Lower leg skin (tissue), 3 donors: ENCODE measurements at regions not wholly inside any gene's neighbourhood (a gene's known extent, or its start where the extent isn't known, plus 50 kb on each side); places are given as distances from the start of the nearest gene placed in this dataset.

Experiments used
- POLR2A ChIP-seq, 2 donors: fragments of 450-650 bp; IDR thresholded peaks; one replicate each; pipeline ENCODE4 v1.6.1; 2016 to 2017; ENCODE audit warnings: antibody characterized with exemption in 2 of 2, mild to moderate bottlenecking in 1 of 2, moderate library complexity in 1 of 2
- TF ChIP-seq, protein P1 (sequence below), 3 donors: fragments of 450-650 bp; IDR thresholded peaks; one replicate each; pipeline ENCODE4 v1.5.1; 2016; ENCODE audit warnings: antibody characterized with exemption in 3 of 3, mild to moderate bottlenecking in 3 of 3, moderate library complexity in 2 of 3

DNA sequence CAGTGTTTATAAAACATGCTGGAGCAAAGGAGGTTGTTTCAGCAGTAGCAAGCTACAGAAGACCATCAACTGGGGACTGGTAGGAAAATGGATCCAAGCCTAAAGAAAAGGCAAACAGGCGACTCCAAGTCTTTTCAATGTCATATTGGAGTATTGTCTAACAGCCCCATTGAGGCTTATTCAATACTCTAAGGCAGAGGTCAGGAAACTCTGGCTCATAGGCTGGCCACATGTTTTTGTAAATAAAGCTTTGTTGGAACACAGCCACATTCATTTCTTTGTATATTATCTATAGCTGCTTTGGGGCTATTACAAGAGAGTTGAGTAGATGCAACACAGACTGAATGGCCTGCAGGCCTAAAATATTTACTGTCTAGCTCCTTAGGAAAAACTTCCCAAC lies 77.5 kb downstream of the RPL22L1 start:
- TF ChIP-seq, protein P1, sequence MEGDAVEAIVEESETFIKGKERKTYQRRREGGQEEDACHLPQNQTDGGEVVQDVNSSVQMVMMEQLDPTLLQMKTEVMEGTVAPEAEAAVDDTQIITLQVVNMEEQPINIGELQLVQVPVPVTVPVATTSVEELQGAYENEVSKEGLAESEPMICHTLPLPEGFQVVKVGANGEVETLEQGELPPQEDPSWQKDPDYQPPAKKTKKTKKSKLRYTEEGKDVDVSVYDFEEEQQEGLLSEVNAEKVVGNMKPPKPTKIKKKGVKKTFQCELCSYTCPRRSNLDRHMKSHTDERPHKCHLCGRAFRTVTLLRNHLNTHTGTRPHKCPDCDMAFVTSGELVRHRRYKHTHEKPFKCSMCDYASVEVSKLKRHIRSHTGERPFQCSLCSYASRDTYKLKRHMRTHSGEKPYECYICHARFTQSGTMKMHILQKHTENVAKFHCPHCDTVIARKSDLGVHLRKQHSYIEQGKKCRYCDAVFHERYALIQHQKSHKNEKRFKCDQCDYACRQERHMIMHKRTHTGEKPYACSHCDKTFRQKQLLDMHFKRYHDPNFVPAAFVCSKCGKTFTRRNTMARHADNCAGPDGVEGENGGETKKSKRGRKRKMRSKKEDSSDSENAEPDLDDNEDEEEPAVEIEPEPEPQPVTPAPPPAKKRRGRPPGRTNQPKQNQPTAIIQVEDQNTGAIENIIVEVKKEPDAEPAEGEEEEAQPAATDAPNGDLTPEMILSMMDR (IDR thresholded peaks at IDR 0.05): no peak
- no peak for TF ChIP-seq POLR2A (IDR thresholded peaks at IDR 0.05)
